ENCODE measurements at regions not wholly inside any gene's neighbourhood (a gene's known extent, or its start where the extent isn't known, plus 50 kb on each side); places are given as distances from the start of the nearest gene placed in this dataset.

GRCh38 chr7:67422601-67423000 lies 426.0 kb downstream of the TYW1 start:
- DNase-seq (ENCODE audit: low read depth), result no peak

DNA sequence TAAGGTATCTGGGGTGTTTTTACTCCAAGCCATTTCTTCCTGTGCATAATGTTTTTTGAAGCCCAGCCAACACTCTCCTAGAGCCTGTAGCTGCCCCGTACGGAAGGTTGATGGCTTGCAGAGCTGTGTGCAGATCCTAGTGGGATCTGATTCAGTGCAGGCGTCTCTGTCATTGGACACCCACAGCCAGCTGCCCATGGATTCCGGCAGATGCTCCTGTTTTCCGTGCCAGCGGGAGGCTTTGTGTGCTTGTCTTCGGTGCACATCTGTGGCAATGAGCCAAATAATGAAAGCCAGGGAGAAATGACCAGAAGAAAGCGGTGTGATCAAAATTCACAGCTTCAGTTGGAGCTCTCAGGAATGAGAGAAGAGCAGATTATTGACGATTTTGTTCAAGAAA lies 426.4 kb downstream of the TYW1 start:
- DNase-seq (ENCODE audit: low read depth), result no peak

DNA sequence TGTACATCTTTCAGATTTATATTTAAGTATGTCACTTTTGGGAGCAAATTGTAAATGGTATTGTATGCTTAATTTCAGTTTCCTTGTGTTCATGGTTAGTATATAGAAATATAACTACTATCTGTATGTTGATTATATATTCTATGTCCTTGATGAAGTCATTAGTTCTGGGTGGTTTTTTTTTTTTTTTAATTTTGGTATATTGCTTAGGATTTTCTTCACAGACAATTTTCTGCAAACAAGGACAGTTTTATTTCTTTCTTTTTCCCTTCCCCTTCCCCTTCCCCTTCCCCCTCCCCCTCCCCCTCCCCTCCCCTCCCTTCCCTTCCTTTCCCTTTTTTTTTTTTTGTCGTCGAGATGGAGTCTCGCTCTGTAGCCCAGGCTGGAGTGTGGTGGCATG lies 430.0 kb downstream of the TYW1 start:
- DNase-seq (ENCODE audit: low read depth), result no peak

DNA sequence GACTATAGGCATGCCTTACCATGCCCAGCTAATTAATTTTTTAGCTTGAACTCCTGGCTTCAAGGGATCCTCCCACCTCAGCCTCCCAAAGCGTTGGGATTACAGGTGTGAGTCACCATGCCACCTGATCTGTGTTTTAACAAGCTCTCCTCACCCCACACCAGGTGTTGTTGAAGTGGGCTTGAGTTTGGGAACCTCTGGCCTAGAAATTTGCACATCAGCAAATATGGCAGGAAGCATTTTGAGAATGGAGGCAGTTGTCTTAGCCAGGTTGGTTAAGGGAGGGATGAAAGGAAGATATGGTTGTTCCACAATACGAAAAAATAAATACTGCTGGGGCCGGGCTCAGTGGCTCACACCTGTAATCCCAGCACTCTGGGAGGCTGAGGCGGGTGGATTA lies 433.1 kb downstream of the TYW1 start:
- DNase-seq (ENCODE audit: low read depth), result no peak

DNA sequence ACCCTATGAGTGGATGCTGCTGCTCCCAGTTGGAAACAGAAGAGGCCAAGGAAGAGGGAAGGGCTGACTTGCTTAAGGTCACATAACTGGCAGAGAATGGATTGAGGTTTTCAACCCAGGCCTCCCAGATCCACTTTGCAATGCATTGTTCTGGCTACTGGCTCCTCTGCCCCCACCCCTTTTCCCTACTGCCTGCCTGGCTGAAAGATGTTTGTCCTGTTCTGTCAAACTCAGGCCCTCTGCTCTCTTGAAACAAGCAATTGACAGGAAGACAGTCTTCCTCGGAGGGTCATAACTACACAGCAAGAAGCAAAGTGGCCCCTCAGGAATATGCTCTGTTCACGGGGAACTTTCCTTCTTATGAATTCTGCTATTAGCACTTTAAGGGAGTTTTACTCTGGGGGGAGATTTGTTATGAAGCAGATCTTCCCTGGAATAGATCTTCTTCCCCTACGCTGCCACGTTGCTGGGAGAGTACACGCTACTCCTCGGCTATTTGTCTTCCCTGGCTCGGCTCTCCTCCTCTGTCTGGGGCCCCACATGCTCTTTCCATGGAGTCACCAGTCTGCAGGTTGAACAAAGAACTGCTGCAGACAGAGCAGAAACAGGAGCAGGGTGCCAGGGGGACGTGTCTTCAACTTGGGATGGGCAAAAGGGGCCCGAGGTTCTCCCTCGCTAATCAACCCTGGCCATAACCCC lies 436.1 kb downstream of the TYW1 start:
- DNase-seq (ENCODE audit: low read depth), result no peak

DNA sequence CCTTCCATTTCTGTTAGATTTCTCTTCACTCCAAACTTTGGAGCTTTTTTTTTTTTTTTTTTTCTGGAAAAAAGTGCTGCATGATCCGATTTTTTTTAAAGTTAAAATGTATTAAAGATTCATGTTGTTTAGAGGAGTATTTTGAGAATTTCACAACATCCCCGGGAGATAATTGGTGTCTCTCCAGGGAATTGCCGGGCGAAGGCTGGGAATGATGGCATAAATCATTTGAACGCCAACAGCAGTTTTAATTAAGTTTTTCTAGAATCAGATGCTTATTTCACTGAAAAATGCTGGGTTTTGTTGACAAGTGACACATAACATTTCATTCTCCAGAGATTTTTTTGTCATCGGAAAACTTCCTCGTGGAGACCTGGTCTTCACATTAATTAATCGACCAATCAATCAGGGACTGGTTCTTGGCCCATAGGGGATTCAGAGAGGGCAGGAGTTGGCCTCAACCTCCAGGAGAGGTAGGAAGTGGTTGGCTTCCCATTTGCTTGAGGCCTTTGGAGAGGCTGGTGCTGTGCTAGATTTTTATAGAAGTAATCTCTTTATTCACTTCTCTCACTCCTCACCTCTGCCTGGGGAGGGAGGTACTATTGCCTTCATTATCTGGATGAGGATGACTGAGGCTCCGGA lies 439.4 kb downstream of the TYW1 start:
- no peak for DNase-seq (ENCODE audit: low read depth)

- DNase-seq (ENCODE audit: low read depth), result no peak
Measured at GRCh38 chr7:67438198-67438882, 441.7 kb downstream of the TYW1 start.

GRCh38 chr7:67438913-67439505 lies 442.4 kb downstream of the TYW1 start:
- no peak for DNase-seq (ENCODE audit: low read depth)

GRCh38 chr7:67440321-67440720 lies 443.7 kb downstream of the TYW1 start:
- DNase-seq (ENCODE audit: low read depth), result no peak

- DNase-seq (ENCODE audit: low read depth), result no peak
Measured at GRCh38 chr7:67445728-67446127, 449.1 kb downstream of the TYW1 start.

GRCh38 chr7:67447297-67447696 lies 450.7 kb downstream of the TYW1 start:
- no peak for DNase-seq (ENCODE audit: low read depth)

GRCh38 chr7:67448271-67448670 lies 451.6 kb downstream of the TYW1 start:
- no peak for DNase-seq (ENCODE audit: low read depth)

DNA sequence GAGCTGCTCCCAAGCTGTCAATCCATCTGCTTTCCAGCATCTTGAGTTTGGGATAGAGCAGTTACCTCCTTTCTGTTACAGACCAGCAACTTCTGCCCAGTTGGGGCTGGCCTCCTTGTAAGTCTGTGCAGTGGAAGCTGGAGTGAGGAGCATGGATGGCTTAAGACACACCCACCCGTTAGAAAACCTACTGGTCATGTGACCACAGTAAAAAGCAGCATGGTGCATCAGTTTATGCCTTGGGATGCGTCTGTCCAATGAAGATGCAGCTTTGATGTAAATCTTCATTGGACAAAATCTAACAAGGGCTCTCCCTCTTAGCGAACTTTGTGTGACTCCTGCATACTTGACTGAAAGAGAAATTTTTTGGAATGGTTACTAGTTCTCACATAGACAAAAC lies 453.5 kb downstream of the TYW1 start:
- DNase-seq (ENCODE audit: low read depth), result no peak

DNA sequence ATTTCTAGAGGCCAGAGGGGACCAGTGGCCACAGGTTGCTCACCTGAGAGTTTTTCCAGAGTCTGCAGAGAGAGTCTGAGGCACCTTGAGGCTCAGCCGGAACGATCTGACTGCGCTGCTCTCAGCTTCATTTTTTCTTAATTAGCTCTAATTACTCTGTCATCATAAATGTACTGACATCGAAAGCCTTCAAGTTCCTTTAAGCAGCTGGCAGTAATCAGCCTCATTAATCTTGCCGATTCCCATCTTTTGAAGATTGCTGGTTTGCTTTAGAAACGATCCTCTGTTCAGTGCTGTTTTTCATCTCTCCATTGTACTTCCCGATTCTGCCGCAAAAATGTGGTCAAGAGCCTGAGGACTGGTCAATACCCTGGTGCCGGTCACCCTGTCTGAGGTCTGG lies 454.7 kb downstream of the TYW1 start:
- no peak for DNase-seq (ENCODE audit: low read depth)

GRCh38 chr7:67452516-67453026 lies 455.9 kb downstream of the TYW1 start:
- no peak for DNase-seq (ENCODE audit: low read depth)

DNA sequence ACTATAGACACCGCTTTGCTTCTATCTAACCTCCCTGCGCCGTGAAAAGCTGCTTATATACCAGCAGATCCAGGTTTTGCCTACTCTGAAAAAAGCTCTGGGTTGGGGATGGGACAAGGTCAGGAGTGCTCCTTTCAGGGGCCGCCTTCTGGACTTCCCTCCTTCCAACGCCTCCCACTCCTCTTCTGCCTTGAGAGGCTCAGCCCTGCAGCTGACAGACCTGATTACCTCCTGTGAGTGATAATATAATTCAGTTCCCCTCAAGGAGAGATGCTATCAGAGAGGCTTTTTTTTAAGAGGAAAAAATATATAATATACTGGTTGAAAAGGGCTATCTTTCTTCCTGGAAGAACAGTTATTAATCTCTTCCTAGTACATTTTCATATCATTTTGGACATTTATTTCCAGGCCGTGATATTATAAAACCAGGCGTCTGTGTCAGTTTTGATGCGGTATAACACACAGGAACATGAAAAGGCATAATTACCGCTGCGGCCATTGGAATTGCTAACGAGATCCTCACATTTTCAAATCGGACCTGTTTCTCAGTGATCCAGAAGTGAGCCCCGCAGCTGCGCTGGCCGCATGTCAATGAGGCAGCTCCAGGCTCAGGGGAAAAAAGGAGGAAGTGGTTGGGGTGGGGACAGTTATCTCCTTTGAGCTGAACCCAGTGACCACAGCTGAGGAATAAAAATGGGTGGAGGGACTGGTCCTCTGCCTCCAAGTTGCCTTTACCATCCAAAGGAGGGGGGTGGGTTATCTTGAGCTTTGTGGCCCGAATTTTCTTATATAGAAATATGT lies 457.1 kb downstream of the TYW1 start:
- DNase-seq (ENCODE audit: low read depth), result no peak

DNA sequence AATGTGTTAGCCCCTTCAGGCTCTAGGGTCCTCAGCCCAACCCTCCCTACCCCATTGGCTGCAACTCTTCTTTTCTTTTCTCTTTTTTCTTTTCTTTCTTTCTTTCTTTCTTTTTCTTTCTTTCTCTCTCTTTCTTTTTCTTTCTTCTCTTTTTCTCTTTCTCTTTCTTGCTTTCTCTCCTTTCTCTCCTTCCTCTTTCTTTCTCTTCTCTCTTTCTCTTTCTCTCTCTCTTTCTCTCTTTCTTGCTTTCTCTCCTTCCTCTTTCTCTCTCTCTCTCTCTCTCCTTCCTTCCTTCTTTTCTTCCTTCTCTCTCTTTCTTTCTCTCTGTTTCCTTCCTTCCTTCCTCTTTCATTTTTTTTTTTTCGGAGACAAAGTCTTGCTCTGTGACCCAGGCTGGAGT lies 458.9 kb downstream of the TYW1 start:
- no peak for DNase-seq (ENCODE audit: low read depth)

DNA sequence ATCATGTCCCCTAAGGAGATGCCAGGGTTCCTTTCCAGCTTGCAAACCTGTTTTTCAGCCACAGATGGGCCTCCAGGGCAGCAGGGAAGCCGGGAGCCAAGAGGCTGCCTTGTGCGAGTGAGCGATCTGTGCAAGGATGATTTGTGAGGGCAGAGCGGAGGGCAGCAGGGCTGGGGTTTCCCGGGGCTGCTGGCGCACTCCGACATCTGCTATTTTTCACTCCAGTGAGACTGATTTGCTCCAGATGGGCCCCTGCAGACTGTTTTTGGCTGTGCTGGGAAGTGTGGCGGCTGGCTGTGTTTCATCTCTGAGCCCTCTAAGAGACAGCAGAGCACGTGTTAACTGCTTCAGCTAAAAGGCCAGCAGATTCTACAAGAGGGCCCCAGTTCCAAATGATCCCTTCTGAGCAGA lies 466.2 kb downstream of the TYW1 start:
- no peak for DNase-seq (ENCODE audit: low read depth)

DNA sequence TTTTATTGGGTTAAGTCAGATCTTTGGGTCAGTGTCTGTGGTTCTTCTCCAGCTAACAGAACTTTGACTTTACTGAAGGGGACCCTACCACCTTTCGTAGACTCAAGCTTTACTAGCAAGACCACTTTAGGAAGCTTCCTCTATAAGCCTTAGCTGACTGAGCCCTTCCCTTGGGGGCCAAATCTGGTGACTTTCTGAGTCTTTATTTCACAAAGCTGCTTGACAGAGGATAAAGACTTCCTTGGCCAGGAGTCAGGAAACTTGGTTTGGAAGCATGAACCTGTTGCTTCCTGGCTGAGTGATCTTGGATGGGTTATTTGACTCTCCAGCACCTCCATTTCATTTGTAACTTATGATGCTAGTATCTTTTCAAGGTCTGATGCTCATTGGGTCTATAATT lies 466.7 kb downstream of the TYW1 start:
- no peak for DNase-seq (ENCODE audit: low read depth)

DNA sequence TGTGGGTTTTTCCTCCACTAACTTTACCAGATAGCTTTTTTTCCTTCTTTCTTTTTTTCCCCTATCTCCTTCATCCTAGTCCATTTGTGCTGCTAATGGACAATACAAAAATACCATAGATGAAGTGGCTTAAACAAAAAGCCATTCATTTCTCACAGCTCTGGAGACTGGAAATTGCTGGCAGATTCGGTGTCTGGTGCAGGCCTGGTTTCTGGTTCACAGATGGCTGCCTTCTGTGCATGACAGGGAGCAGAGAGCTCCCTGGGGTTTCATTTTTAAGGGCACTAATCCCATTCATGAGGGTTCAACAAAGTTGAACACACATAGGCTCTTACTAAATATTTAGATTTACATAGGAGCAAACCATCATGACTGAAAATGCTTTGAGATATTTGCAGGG lies 467.4 kb downstream of the TYW1 start:
- no peak for DNase-seq (ENCODE audit: low read depth)

DNA sequence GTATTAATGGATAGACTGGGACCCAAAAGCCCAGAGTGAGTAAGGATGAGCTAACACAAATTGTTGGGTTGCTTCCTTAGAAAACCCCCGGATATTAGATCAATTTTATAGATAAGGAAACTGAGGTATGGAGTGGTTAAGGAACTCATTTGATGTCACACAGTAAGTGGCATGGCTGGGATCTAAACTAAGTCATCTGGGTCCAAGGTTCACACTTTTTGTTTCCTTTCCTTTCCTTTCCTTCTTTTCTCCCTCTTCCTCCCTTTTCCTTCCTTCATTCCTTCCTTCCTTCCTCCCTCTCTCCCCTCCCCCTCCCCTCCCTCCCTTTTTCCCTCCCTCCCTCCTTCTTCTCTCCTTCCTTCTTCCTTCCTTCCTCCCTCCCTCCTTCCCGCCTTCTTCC lies 469.5 kb downstream of the TYW1 start:
- DNase-seq (ENCODE audit: low read depth), result no peak

- DNase-seq (ENCODE audit: low read depth), result no peak
Measured at GRCh38 chr7:67470256-67470751, 473.7 kb downstream of the TYW1 start.

Measured in forelimb muscle (tissue), 1 donor.